Uterus (tissue), 3 donors: ENCODE measurements at regions not wholly inside any gene's neighbourhood (a gene's known extent, or its start where the extent isn't known, plus 50 kb on each side); places are given as distances from the start of the nearest gene placed in this dataset.

ENCODE experiments used
- DNase-seq, 2 donors: peaks; one replicate each; pipeline ENCODE4 v3.0.0-alpha.2; 2019 to 2020
- H3K27ac ChIP-seq, 2 donors: fragments of 200-600 bp; sonication (generic); 1 replicate in 1 of 2; 2 replicates in 1 of 2; pipeline ENCODE4 v1.5.1; 2016 to 2018
- H3K27me3 ChIP-seq, 2 donors: fragments of 200-600 bp; sonication (generic); one replicate each; pipeline ENCODE4 v1.5.1; 2018 to 2019; ENCODE audit warnings: control low read depth in 1 of 2
- H3K36me3 ChIP-seq, 2 donors: fragments of 200-600 bp; sonication (generic); one replicate each; pipeline ENCODE4 v1.5.1; 2019; ENCODE audit warnings: control low read depth in 1 of 2
- H3K4me1 ChIP-seq, 2 donors: fragments of 200-600 bp; sonication (generic); one replicate each; pipeline ENCODE4 v1.5.1; 2018 to 2019; ENCODE audit warnings: control low read depth in 1 of 2
- H3K4me3 ChIP-seq, 2 donors: fragments of 200-600 bp; sonication (generic); 1 replicate in 1 of 2; 2 replicates in 1 of 2; pipeline ENCODE4 v1.5.1; 2018 to 2019; ENCODE audit warnings: mild to moderate bottlenecking in 1 of 2
- H3K9me3 ChIP-seq, 2 donors: fragments of 200-600 bp; sonication (generic); one replicate each; pipeline ENCODE4 v1.5.1; 2019; ENCODE audit warnings: control low read depth in 1 of 2
- CTCF ChIP-seq, 4 experiments: fragments of 200-600 bp in 2 of 4; fragments of 450-650 bp in 2 of 4; sonication (generic) in 2 of 4; IDR thresholded peaks; one replicate each; pipeline ENCODE4 v1.5.1; 2016 to 2019; ENCODE audit warnings: antibody characterized with exemption in 4 of 4, mild to moderate bottlenecking in 2 of 4, moderate library complexity in 1 of 4
- POLR2A ChIP-seq, 2 donors: fragments of 450-650 bp; IDR thresholded peaks; one replicate each; pipeline ENCODE4 v1.6.1; 2016; ENCODE audit warnings: antibody characterized with exemption in 2 of 2, mild to moderate bottlenecking in 1 of 2, moderate library complexity in 1 of 2
- intact Hi-C: fragments of 100-400 bp; cut with DNase I; formaldehyde crosslinking; loops from one replicate; pipeline ENCODE4 v1.15.1; 2023; ENCODE audit warnings: low total_unique reads
- donor health status: DM: yes; HTN: yes; CAD: no.

DNA sequence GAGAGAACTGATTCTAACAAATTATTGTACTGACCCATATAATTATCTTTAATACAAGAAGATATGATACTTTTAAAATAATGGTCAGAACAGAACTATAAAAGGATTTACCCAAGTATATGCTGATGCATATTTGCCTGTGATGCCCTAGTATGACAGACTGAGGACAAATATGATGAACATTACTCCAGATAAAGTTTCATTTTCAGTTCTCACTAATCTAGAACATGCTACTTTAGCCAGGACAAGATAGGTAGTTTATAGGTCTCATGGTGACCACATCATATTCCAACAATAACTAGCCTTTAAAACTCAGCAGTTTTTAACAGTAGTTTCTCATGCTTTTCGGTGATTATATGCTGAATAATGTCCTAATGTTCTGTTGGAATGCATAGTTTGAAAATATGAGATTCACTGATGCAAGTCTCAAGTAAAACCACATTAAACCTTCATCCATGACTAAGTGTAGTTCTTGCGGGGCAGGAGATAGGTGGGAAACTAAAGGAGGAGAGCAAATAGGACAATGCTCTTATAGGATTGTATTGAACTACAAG is 295.2 kb upstream of the AGA start:
- H3K4me1 ChIP-seq: no peaks in the 10 kb centered on the region
- intact Hi-C loops: no loop called here
- no peak for DNase-seq
- H3K27me3 ChIP-seq: no peaks in the 10 kb centered on the region
- no peaks in the 10 kb centered on the region for H3K36me3 ChIP-seq
- no peaks in the 10 kb centered on the region for H3K9me3 ChIP-seq
- TF ChIP-seq POLR2A (IDR thresholded peaks at IDR 0.05) (no peak), CTCF (IDR thresholded peaks at IDR 0.05) (no peak)
- H3K27ac ChIP-seq: no peak overlapping the region
- H3K4me3 ChIP-seq: no peak overlapping the region

DNA sequence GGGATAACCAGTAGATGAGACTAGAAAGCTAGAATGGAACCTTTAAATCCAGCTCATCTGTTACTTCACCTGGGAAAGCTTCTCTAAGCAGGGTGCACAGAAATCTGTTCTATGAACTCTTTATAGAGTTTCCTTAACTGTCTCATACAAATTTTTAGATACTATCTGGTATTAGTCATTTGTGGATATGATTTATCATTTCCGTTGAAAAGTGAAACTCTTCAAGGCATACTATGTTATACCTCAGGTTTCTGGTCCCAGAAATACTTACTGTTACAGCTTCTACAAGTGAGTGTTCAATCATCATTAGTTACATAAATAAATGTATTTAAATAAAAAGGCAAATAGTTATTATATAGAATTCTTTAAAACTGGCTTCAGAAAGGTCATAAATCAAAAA is 298.3 kb upstream of the AGA start:
- Histone ChIP-seq H3K27me3 (no peaks in the 10 kb centered on the region), H3K36me3 (no peaks in the 10 kb centered on the region), H3K4me3 (no peak overlapping the region), H3K27ac (no peak overlapping the region), H3K4me1 (no peaks in the 10 kb centered on the region), H3K9me3 (no peaks in the 10 kb centered on the region)
- DNase-seq: no peak
- intact Hi-C loops: no loop called here
- TF ChIP-seq CTCF (IDR thresholded peaks at IDR 0.05): no peak
- no peak for TF ChIP-seq POLR2A (IDR thresholded peaks at IDR 0.05)

GRCh38 chr4:177759729-177760128 is 317.5 kb upstream of the AGA start:
- TF ChIP-seq POLR2A (IDR thresholded peaks at IDR 0.05) (no peak), CTCF (IDR thresholded peaks at IDR 0.05) (no peak)
- no peaks in the 10 kb centered on the region for H3K4me1 ChIP-seq
- no peak for DNase-seq
- H3K4me3 ChIP-seq: no peak overlapping the region
- intact Hi-C loops: no loop called here
- no peaks in the 10 kb centered on the region for H3K9me3 ChIP-seq
- no peaks in the 10 kb centered on the region for H3K27me3 ChIP-seq
- no peaks in the 10 kb centered on the region for H3K36me3 ChIP-seq
- H3K27ac ChIP-seq: no peak overlapping the region

DNA sequence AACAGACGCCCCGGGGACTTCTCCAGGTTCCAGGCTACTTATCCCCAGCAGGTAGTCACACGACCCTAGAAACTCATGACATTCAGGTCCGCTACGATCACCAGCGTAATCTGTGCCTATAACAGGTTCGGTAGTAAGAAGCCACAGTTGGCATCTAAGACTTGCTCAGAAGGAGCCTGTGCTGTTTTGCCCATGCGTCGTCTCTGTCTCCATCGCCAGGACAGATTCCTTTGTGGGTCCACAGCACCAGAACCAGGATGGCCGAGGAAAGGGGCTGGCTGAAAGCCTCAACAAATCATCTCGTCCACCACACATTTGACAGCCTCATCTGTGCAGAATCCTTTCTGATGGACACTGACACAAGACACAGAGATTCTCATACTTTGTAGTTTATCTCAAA is 319.5 kb upstream of the AGA start:
- Histone ChIP-seq H3K27me3 (no peaks in the 10 kb centered on the region), H3K36me3 (no peaks in the 10 kb centered on the region), H3K9me3 (no peaks in the 10 kb centered on the region), H3K4me3 (no peak overlapping the region), H3K27ac (no peak overlapping the region), H3K4me1 (no peaks in the 10 kb centered on the region)
- intact Hi-C loops: no loop called here
- no peak for TF ChIP-seq CTCF (IDR thresholded peaks at IDR 0.05)
- no peak for TF ChIP-seq POLR2A (IDR thresholded peaks at IDR 0.05)
- DNase-seq: no peak

DNA sequence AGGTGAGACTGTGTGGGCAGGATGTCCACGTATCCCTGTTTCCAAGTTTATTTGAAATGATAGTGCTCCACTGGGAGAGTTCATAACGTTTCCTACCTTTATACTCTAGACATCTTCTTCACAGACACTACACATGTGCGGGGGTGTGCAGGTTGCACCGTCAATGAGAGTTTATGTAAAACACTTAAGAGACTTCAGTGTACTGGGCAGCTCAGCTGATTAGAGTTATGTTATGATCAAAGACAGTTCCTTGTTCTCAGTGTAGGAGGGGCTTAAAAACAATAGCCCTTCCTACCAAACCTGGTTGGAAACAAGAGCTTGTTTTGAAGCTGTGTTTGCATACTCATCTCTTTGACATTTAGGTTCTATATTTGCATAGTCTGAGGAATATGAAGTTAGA is 326.9 kb upstream of the AGA start:
- Histone ChIP-seq H3K9me3 (no peaks in the 10 kb centered on the region), H3K4me1 (no peaks in the 10 kb centered on the region), H3K27ac (no peak overlapping the region), H3K4me3 (no peak overlapping the region), H3K27me3 (no peaks in the 10 kb centered on the region), H3K36me3 (no peaks in the 10 kb centered on the region)
- DNase-seq: no peak
- intact Hi-C loops: no loop called here
- TF ChIP-seq CTCF (IDR thresholded peaks at IDR 0.05): no peak
- no peak for TF ChIP-seq POLR2A (IDR thresholded peaks at IDR 0.05)
